K562 (cell line): ENCODE measurements at regions not wholly inside any gene's neighbourhood (a gene's known extent, or its start where the extent isn't known, plus 50 kb on each side); places are given as distances from the start of the nearest gene placed in this dataset.

Source experiments
- FOXP4 ChIP-seq: sonication (generic); formaldehyde crosslinking; IDR thresholded peaks from 2 replicates; pipeline ENCODE4 v1.8.0; 2022; ENCODE audit warnings: mild to moderate bottlenecking, missing genetic modification reagents, borderline replicate concordance
- POLR2AphosphoS5 ChIP-seq: IDR thresholded peaks from 2 replicates; pipeline ENCODE4 v1.6.1; 2011; ENCODE audit warnings: mild to moderate bottlenecking, low read depth, low read length, moderate library complexity; ENCODE audit not compliant: control insufficient read depth, insufficient read depth
- RFX1 ChIP-seq: fragments of 450-650 bp; IDR thresholded peaks from 2 replicates; pipeline ENCODE4 v1.6.1; 2016; ENCODE audit warnings: mild to moderate bottlenecking, moderate library complexity
- SAFB ChIP-seq: fragments of 200-400 bp; formaldehyde crosslinking; IDR thresholded peaks from 2 replicates; pipeline ENCODE4 v1.6.1; 2017; ENCODE audit warnings: low read depth, low read length, borderline replicate concordance
- SMAD4 ChIP-seq: fragments of 250-450 bp; sonication (Bioruptor Pico); conservative IDR thresholded peaks from 2 replicates; pipeline ENCODE4 v1.8.0; 2021; ENCODE audit warnings: inconsistent platforms, mild to moderate bottlenecking, moderate library complexity
- SMC3 ChIP-seq: conservative IDR thresholded peaks from 2 replicates; pipeline ENCODE4 v1.6.1; 2011; ENCODE audit warnings: low read depth, low read length, improper control_type of control experiment; ENCODE audit not compliant: insufficient read depth
- USF2 ChIP-seq: sonication (generic); formaldehyde crosslinking; IDR thresholded peaks from 2 replicates; pipeline ENCODE4 v1.5.0; 2020; ENCODE audit warnings: missing genetic modification reagents
- ZNF224 ChIP-seq: sonication (generic); formaldehyde crosslinking; IDR thresholded peaks from 2 replicates; pipeline ENCODE4 v1.8.0; 2022; ENCODE audit warnings: mild to moderate bottlenecking, missing genetic modification reagents
- ZNF41 ChIP-seq: fragments of 250-450 bp; sonication (Bioruptor Pico); conservative IDR thresholded peaks from 2 replicates; pipeline ENCODE4 v1.4.0; 2020; ENCODE audit warnings: mild to moderate bottlenecking
- ZZZ3 ChIP-seq: fragments of 450-650 bp; IDR thresholded peaks from 2 replicates; pipeline ENCODE4 v1.6.1; 2016; ENCODE audit warnings: antibody characterized with exemption, mild to moderate bottlenecking, moderate library complexity
- TF ChIP-seq, protein P1 (sequence below): fragments of 450-650 bp; IDR thresholded peaks from 2 replicates; pipeline ENCODE4 v1.6.1; 2018; ENCODE audit warnings: mild to moderate bottlenecking, low read depth; ENCODE audit not compliant: partially characterized antibody
- TF ChIP-seq, protein P2 (sequence below), 3 experiments: IDR thresholded peaks in 2 of 3; conservative IDR thresholded peaks in 1 of 3; 2 replicates each; pipeline ENCODE4 v1.5.1; 2011 to 2012; ENCODE audit warnings: low read length in 3 of 3, mild to moderate bottlenecking in 3 of 3, control low read depth in 2 of 3, improper control_type of control experiment in 1 of 3, inconsistent platforms in 1 of 3, low read depth in 1 of 3, mixed read lengths in 1 of 3, moderate library complexity in 1 of 3; ENCODE audit not compliant: insufficient read depth in 2 of 3

DNA sequence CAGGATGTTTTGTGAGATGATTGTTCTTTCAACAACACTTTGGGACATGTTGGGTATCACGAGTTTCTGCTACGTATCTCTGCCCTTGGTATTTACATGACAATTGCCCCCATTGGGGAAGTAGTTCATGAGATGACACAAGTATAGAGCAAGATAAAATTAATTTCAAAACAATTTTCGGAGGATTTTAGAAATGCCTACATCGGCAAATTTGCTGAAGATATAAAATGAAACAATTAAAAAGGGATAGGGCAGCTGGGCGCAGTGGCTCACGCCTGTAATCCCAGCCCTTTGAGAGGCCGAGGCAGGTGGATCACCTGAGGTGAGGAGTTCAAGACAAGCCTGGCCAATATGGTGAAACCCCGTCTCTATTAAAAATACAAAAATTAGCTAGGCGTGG lies 371.7 kb downstream of the INHBA start:
- TF ChIP-seq ZZZ3 (no peak), ZNF224 (CRISPR knock-in tag) (no peak), SMAD4 (no peak), ZNF41 (CRISPR knock-in tag) (no peak), SAFB (no peak), POLR2AphosphoS5 (no peak), RFX1 (no peak), SMC3 (no peak), FOXP4 (CRISPR knock-in tag) (no peak), USF2 (no peak)
- TF ChIP-seq, protein P1, sequence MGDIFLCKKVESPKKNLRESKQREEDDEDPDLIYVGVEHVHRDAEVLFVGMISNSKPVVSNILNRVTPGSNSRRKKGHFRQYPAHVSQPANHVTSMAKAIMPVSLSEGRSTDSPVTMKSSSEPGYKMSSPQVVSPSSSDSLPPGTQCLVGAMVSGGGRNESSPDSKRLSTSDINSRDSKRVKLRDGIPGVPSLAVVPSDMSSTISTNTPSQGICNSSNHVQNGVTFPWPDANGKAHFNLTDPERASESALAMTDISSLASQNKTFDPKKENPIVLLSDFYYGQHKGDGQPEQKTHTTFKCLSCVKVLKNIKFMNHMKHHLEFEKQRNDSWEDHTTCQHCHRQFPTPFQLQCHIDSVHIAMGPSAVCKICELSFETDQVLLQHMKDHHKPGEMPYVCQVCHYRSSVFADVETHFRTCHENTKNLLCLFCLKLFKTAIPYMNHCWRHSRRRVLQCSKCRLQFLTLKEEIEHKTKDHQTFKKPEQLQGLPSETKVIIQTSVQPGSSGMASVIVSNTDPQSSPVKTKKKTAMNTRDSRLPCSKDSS, result no peak
- TF ChIP-seq, protein P2, sequence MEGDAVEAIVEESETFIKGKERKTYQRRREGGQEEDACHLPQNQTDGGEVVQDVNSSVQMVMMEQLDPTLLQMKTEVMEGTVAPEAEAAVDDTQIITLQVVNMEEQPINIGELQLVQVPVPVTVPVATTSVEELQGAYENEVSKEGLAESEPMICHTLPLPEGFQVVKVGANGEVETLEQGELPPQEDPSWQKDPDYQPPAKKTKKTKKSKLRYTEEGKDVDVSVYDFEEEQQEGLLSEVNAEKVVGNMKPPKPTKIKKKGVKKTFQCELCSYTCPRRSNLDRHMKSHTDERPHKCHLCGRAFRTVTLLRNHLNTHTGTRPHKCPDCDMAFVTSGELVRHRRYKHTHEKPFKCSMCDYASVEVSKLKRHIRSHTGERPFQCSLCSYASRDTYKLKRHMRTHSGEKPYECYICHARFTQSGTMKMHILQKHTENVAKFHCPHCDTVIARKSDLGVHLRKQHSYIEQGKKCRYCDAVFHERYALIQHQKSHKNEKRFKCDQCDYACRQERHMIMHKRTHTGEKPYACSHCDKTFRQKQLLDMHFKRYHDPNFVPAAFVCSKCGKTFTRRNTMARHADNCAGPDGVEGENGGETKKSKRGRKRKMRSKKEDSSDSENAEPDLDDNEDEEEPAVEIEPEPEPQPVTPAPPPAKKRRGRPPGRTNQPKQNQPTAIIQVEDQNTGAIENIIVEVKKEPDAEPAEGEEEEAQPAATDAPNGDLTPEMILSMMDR (IDR thresholded peaks at IDR 0.05 in 2 of 3, conservative IDR thresholded peaks at IDR 0.05 in 1 of 3; ENCODE audit: insufficient read depth in 2 of 3, low read depth in 1 of 3, low read length in 3 of 3), result no peak
